Cerebellar cortex (tissue), 1 donor: ENCODE measurements at regions not wholly inside any gene's neighbourhood (a gene's known extent, or its start where the extent isn't known, plus 50 kb on each side); places are given as distances from the start of the nearest gene placed in this dataset.
"Not testable (repeated sequence)": the region's sequence is repeated elsewhere in the genome, so short reads cannot be mapped to it uniquely, and the experiment has no call there.

ENCODE experiments used
- DNase-seq: peaks from one replicate; pipeline ENCODE4 v3.0.0-alpha.2; 2015; ENCODE audit warnings: low spot score

DNA sequence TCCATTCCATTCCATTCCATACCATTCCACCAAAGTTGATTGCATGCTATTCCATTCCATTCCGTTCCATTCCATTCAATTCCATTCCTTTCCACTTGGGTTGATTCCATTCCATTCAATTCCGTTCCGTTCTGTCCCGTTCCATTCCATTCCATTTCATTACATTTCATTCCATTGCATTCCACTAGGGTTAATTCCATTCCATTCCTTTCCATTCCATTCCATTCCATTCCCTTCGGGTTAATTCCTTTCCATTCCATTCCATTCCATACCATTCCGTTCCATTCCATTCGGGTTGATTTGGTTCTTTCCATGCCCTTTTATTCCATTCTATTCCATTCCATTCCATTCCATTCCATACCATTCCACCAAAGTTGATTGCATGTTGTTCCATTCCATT, 131.9 kb downstream of the CWH43 start:
- DNase-seq = not testable (repeated sequence)

DNA sequence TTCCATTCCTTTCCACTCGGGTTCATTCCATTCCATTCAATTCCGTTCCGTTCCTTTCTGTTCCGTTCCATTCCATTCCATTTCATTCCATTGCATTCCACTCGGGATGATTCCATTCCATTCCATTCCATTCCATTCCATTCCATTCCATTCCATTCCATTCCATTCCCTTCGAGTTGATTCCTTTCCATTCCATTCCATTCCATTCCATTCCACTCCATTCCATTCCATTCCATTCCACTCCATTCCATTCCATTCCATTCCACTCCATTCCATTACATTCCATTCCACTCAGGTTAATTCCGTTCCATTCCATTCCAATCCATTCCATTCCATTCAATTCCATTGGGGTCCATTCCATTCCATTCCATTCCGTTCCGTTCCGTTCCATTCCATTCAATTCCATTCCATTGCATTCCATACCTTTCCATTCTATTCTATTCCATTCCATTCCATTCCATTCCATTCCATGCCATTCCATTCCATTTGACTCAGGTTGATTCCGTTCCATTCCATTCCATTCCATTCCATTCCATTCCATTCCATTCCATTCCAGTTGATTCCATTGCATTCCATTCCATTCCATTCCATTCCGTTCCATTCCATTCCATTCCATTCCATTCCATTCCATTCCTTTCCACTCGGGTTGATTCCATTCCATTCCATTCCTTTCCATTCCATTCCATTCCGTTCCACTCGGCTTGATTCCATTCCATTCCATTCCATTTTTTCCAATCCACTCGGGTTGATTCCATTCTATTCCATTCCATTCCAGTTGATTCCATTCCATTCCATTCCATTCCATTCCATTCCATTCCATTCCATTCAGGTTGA, 132.5 kb downstream of the CWH43 start:
- DNase-seq = peak; percentile 14

DNA sequence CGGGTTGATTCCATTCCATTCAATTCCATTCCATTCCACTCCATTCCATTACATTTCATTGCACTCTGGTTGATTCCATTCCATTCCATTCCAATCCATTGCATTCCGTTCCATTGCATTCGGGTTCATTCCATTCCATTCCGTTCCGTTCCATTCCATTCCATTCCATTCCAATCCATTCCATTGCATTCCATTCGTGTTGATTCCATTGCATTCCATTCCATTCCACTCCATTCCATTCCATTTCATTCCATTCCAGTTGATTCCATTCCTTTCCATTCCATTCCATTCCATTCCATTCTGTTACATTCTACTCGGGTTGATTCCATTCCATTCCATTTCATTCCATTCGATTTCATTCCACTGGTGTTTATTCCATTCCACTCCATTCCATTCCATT, 133.3 kb downstream of the CWH43 start:
- DNase-seq = not testable (repeated sequence)

DNA sequence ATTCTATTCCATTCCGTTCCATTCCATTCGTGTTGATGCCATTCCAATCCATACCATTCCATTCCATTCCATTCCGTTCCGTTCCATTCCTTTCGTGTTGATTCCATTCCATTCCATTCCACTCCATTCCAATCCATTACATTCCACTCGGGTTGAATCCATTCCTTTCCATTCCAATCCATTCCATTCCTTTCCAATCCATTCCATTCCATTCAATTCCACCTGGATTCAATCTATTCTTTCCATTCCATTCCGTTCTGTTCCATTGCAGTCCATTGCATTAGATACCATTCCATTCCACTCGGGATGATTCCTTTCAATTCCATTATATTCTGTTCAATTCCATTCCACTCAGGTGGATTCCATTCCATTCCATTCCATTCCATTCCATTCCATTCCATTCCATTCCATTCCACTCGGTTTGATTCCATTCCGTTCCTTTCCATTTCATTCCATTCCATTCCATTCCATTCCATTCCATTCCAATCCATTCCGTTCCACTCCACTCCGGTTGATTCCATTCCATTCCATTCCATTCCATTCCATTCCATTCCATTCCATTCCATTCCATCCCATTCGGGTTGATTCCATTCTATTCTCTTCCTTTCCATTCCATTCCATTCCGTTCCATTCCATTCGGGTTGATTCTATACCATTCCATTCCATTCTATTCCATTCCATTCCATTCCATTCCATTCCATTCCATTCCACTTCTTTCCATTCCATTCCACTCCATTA, 134.1 kb downstream of the CWH43 start:
- peak; percentile 15 for DNase-seq

DNA sequence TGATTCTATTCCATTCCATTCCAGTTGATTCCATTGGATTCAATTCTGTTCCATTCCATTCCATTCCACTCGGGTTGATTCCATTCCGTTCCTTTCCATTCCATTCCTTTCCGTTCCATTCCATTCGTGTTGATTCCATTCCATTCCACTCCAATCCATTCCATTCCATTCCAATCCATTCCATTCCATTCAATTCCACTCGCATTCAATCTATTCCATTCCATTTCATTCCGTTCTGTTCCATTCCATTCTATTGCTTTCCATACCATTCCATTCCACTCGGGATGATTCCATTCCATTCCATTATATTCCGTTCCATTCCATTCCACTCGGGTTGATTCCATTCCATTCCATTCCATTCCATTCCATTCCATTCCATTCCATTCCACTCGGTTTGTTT, 134.7 kb downstream of the CWH43 start:
- peak; percentile 54 for DNase-seq

DNA sequence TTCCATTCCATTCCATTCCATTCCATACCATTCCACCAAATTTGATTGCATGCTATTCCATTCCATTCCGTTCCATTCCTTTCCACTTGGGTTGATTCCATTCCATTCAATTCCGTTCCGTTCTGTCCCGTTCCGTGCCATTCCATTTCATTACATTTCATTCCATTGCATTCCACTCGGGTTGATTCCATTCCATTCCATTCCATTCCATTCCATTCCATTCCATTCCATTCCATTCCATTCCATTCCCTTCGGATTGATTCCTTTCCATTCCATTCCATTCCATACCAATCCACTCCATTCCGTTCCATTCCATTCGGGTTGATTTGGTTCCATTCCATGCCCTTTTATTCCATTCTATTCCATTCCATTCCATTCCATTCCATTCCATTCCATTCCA, 140.4 kb downstream of the CWH43 start:
- DNase-seq = not testable (repeated sequence)

DNA sequence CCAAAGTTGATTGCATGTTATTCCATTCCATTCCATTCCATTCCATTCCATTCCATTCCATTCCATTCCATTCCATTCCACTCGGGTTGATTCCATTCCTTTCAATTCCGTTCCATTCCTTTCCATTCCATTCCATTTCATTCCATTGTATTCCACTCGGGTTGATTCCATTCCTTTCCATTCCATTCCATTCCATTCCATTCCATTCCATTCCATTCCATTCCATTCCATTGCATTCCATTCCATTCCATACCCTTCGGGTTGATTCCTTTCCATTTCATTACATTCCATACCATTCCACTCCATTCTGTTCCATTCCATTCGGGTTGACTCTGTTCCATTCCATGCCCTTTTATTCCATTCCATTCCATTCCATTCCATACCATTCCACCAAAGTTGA, 140.8 kb downstream of the CWH43 start:
- not testable (repeated sequence) for DNase-seq

DNA sequence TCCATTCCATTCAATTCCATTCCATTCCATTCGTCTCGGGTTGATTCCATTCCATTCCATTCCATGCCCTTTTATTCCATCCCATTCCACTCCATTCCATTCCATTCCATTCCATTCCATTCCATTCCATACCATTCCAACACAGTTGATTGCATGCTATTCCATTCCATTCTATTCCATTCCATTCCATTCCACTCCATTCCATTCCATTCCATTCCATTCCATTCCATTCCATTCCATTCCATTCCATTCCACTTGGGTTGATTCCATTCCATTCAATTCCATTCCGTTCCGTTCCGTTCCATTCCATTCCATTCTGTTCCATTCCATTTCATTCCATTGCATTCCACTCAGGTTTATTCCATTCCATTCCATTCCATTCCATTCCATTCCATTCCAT, 143.3 kb downstream of the CWH43 start:
- not testable (repeated sequence) for DNase-seq

DNA sequence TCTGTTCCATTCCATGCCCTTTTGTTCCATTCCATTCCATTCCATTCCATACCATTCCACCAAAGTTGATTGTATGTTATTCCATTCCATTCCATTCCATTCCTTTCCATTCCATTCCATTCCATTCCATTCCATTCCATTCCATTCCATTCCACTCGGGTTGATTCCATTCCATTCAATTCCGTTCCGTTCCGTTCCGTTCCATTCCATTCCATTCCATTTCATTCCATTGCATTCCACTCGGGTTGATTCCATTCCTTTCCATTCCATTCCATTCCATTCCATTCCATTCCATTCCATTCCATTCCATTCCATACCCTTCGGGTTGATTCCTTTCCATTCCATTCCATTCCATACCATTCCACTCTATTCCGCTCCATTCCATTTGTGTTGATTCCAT, 143.8 kb downstream of the CWH43 start:
- not testable (repeated sequence) for DNase-seq

DNA sequence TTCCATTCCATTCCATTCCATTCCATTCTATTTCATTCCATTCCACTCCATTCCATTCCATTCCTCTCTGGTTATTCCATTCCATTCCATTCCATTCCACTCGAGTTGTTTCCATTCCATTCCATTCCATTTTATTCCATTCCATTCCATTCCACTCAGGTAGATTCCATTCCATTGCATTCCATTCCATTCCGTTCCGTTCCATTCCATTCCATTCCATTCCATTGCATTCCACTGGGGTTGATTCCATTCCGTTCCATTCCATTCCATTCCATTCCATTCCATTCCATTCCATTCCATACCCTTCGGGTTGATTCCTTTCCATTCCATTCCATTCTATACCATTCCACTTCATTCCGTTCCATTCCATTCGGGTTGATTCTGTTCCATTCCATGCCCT, 144.6 kb downstream of the CWH43 start:
- not testable (repeated sequence) for DNase-seq

DNA sequence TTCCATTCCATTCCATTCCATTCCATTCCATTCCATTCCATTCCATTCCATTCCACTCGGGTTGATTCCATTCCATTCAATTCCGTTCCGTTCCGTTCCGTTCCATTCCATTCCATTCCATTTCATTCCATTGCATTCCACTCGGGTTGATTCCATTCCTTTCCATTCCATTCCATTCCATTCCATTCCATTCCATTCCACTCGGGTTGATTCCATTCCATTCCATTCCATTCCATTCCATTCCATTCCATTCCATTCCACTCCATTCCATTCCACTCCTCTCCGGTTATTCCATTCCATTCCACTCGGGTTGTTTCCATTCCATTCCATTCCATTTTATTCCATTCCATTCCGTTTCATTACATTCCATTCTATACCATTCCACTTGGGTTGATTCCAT, 151.0 kb downstream of the CWH43 start:
- not testable (repeated sequence) for DNase-seq

DNA sequence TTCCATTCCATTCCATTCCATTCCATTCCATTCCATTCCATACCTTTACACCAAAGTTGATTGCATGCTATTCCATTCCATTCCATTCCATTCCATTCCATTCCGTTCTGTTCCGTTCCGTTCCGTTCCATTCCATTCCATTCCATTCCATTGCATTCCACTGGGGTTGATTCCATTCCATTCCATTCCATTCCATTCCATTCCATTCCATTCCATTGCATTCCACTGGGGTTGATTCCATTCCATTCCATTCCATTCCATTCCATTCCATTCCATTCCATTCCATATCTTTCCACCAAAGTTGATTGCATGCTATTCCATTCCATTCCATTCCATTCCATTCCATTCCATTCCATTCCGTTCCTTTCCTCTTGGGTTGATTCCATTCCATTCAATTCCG, 151.9 kb downstream of the CWH43 start:
- not testable (repeated sequence) for DNase-seq

DNA sequence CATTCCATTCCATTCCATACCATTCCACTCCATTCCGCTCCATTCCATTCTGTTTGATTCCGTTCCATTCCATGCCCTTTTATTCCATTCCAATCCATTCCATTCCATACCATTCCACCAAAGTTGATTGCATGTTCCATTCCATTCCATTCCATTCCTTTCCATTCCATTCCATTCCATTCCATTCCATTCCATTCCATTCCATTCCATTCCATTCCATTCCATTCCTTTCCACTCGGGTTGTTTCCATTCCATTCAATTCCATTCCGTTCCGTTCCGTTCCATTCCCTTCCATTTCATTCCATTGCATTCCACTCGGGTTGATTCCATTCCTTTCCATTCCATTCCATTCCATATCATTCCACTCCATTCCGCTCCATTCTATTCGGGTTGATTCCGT, 152.7 kb downstream of the CWH43 start:
- not testable (repeated sequence) for DNase-seq

DNA sequence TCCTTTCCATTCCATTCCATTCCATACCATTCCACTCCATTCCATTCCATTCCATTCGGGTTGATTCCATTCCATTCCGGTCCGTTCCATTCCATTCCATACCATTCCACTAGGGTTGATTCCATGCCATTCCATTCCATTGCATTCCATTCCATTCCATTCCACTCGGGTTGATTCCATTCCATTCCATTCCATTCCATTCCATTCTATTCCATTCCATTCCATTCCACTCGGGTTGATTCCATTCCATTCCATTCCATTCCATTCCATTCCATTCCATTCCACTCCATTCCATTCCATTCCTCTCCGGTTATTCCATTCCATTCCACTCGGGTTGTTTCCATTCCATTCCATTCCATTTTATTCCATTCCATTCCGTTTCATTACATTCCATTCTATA, 153.4 kb downstream of the CWH43 start:
- DNase-seq = not testable (repeated sequence)

DNA sequence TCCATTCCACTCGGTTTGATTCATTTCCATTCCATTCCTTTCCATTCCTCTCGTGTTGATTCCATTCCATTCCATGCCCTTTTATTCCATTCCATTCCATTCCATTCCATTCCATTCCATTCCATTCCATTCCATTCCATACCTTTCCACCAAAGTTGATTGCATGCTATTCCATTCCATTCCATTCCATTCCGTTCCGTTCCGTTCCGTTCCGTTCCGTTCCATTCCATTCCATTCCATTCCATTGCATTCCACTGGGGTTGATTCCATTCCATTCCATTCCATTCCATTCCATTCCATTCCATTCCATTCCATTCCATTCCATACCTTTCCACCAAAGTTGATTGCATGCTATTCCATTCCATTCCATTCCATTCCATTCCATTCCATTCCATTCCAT, 154.3 kb downstream of the CWH43 start:
- not testable (repeated sequence) for DNase-seq

DNA sequence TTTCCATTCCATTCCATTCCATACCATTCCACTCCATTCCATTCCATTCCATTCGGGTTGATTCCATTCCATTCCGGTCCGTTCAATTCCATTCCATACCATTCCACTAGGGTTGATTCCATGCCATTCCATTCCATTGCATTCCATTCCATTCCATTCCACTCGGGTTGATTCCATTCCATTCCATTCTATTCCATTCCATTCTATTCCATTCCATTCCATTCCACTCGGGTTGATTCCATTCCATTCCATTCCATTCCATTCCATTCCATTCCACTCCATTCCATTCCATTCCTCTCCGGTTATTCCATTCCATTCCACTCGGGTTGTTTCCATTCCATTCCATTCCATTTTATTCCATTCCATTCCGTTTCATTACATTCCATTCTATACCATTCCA, 155.9 kb downstream of the CWH43 start:
- DNase-seq = not testable (repeated sequence)

DNA sequence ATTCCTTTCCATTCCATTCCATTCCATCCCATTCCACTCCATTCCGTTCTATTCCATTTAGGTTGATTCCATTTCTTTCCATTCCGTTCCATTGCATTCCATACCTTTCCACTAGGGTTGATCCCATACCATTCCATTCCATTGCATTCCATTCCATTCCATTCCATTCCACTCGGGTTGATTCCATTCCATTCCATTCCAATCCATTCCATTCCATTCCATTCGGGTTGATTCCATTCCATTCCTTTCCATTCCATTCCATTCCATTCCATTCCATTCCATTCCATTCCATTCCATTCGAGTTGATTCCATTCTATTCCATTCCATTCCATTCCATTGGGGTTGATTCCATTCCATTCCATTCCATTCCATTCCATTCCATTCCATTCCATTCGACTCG, 161.1 kb downstream of the CWH43 start:
- not testable (repeated sequence) for DNase-seq

DNA sequence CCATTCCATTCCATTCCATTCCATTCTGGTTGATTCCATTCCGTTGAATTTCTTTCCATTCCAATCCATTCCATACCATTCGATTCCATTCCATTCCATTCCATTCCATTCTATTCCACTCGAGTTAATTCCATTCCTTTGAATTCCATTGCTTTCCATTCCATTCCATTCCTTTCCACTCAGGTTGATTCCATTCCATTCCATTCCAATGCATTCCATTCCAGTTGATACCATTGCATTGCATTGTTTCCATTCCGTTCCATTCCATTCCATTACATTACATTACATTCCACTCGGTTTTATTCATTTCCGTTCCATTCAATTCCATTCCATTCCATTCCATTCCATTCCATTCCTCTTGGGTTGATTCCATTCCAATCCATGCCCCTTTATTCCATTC, 161.5 kb downstream of the CWH43 start:
- DNase-seq = not testable (repeated sequence)

DNA sequence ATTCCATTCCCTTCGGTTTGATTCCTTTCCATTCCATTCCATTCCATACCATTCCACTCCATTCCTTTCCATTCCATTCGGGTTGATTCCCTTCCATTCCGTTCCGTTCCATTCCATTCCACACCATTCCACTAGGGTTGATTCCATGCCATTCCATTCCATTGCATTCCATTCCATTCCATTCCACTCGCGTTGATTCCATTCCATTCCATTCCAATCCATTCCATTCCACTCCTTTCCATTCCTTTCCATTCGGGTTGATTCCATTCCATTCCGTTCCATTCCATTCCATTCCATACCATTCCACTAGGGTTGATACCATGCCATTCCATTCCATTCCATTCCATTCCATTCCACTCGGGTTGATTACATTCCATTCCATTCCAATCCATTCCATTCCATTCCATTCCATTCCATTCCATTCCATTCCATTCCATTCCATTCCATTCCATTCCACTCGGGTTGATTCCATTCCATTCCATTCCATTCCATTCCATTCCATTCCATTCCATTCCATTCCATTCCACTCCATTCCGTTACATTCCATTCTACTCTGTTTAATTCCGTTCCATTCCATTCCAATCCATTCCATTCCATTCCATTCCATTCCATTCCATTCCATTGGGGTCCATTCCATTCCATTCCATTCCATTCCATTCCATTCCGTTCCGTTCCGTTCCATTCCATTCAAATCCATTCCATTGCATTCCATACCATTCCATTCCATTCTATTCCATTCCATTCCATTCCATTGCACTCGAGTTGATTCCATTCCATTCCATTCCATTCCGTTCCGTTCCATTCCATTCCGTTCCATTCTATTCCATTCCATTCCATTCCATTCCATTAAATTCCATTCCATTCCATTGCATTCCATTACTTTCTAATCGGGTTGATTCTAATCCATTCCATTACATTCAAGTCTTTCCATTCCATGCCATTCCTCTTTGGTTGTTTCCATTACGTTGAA, 163.2 kb downstream of the CWH43 start:
- peak; percentile 77 for DNase-seq

DNA sequence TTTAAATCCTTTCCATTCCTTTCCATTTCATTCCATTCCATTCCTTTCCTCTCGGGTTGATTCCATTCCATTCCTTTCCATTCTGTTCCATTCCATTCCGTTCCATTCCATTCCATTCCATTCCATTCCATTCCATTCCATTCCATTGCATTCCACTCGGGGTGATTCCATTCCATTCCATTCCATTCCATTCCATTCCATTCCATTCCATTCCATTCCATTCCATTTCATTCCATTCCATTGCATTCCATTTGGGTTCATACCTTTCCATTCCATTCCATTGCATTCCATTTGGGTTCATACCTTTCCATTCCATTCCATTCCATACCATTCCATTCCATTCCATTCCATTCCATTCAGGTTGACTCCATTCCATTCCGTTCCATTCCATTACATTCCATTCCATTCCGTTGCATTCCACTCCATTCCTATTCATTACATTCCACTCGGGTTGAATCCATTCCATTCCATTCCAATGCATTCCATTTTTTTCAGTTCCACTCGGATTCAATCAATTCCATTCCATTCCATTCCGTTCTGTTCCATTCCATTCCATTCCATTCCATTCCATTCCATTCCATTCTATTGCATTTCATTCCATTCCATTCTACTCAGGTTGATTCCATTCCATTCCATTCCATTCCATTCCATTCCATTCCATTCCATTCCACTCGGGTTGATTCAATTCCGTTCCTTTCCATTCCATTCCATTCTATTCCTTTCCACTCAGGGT, 164.4 kb downstream of the CWH43 start:
- not testable (repeated sequence) for DNase-seq

DNA sequence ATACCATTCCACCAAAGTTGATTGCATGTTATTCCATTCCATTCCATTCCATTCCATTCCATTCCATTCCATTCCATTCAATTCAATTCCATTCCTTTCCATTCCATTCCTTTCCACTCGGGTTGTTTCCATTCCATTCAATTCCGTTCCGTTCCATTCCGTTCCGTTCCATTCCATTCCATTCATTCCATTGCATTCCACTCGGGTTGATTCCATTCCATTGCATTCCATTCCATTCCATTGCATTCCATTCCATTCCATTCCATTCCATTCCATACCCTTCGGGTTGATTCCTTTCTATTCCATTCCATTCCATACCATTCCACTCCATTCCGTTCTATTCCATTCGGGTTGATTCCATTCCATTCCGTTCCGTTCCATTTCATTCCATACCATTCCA, 166.9 kb downstream of the CWH43 start:
- not testable (repeated sequence) for DNase-seq
